Ectodermal cell (in vitro differentiated cells): ENCODE measurements at regions not wholly inside any gene's neighbourhood (a gene's known extent, or its start where the extent isn't known, plus 50 kb on each side); places are given as distances from the start of the nearest gene placed in this dataset.

Experiments used
- H3K27ac ChIP-seq: 2 replicates; pipeline ENCODE4 v1.7.0; 2013; ENCODE audit warnings: mild to moderate bottlenecking, low read depth, low read length; ENCODE audit not compliant: insufficient read depth, poor library complexity, severe bottlenecking
- H3K27me3 ChIP-seq: 2 replicates; pipeline ENCODE4 v1.7.0; 2013; ENCODE audit warnings: mild to moderate bottlenecking, low read length; ENCODE audit not compliant: insufficient read depth, control insufficient read depth, poor library complexity, severe bottlenecking
- H3K36me3 ChIP-seq: one replicate; pipeline ENCODE4 v1.7.0; 2013; ENCODE audit warnings: low read length; ENCODE audit not compliant: control insufficient read depth, insufficient read depth
- H3K4me1 ChIP-seq: one replicate; pipeline ENCODE4 v1.7.0; 2013; ENCODE audit warnings: low read length; ENCODE audit not compliant: control insufficient read depth, insufficient read depth
- H3K4me3 ChIP-seq: 2 replicates; pipeline ENCODE4 v1.7.0; 2013; ENCODE audit warnings: low read depth, low read length, control low read depth; ENCODE audit not compliant: insufficient read depth
- H3K9me3 ChIP-seq: 2 replicates; pipeline ENCODE4 v1.7.0; 2013; ENCODE audit warnings: mild to moderate bottlenecking, low read length, moderate library complexity; ENCODE audit not compliant: control insufficient read depth
- WGBS, 2 experiments: methylation state at CpG; one replicate each; pipeline ENCODE4 v1.1.7; 2013; ENCODE audit warnings: missing lambda C conversion rate in 2 of 2; 5-methylcytosine and 5-hydroxymethylcytosine counted together

- H3K27ac ChIP-seq: no peak overlapping the region
- 98 to 100% methylated on average over 2 of the region's 4 CpGs for WGBS, 2 experiments
- no peak overlapping the region for H3K4me3 ChIP-seq
- no peaks in the 10 kb centered on the region for H3K36me3 ChIP-seq
- H3K27me3 ChIP-seq: no peaks in the 10 kb centered on the region
- H3K9me3 ChIP-seq: no peaks in the 10 kb centered on the region
- no peaks in the 10 kb centered on the region for H3K4me1 ChIP-seq
Measured at GRCh38 chr4:107402291-107402690, 317.7 kb downstream of the PAPSS1 start.

DNA sequence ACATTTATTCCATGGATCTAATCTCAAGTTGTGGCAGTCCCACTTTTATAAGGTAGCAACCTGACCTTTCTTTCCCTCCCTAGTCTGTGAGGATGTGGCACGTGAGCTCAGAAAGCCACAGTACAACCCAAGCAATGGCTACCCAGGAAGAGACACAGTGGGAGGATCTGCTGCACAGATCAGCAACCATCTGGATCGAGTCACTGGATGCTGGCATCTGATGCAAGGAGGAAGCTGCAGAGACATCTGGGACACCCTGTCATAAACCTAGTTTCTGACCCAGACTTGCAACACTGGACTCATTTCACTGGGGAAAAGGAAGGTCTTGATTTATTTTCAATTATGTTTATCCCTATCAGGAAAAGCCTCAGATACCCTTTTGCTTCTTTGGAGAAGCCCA lies 327.1 kb downstream of the PAPSS1 start:
- H3K27ac ChIP-seq: no peak overlapping the region
- no peak overlapping the region for H3K4me3 ChIP-seq
- no peaks in the 10 kb centered on the region for H3K27me3 ChIP-seq
- 89 to 92% methylated on average over 2 of the region's 2 CpGs for WGBS, 2 experiments
- H3K9me3 ChIP-seq: no peaks in the 10 kb centered on the region
- H3K4me1 ChIP-seq: peaks cover 3% of the 10 kb centered on the region
- no peaks in the 10 kb centered on the region for H3K36me3 ChIP-seq

GRCh38 chr4:107392380-107392779 lies 327.7 kb downstream of the PAPSS1 start:
- H3K4me3 ChIP-seq: no peak overlapping the region

GRCh38 chr4:107391630-107392028 lies 328.4 kb downstream of the PAPSS1 start:
- H3K27ac ChIP-seq: no peak overlapping the region
- H3K27me3 ChIP-seq: no peaks in the 10 kb centered on the region
- H3K9me3 ChIP-seq: no peaks in the 10 kb centered on the region
- 92 to 97% methylated on average over 3 of the region's 3 CpGs for WGBS, 2 experiments
- no peak overlapping the region for H3K4me3 ChIP-seq
- H3K36me3 ChIP-seq: no peaks in the 10 kb centered on the region
- H3K4me1 ChIP-seq: peaks cover 3% of the 10 kb centered on the region

More at GRCh38 chr4:107392380-107392779, 327.7 kb downstream of the PAPSS1 start:
- Histone ChIP-seq H3K4me1 (peaks cover 3% of the 10 kb centered on the region), H3K9me3 (no peaks in the 10 kb centered on the region), H3K36me3 (no peaks in the 10 kb centered on the region), H3K27ac (no peak overlapping the region), H3K27me3 (no peaks in the 10 kb centered on the region)
- 94 to 100% methylated on average over 1 to 2 of the region's 3 CpGs for WGBS, 2 experiments

- no peaks in the 10 kb centered on the region for H3K36me3 ChIP-seq
- no peak overlapping the region for H3K4me3 ChIP-seq
- WGBS, 2 experiments: 87 to 89% methylated on average over 2 of the region's 2 CpGs
Measured at GRCh38 chr4:107391009-107391629, 328.9 kb downstream of the PAPSS1 start.

DNA sequence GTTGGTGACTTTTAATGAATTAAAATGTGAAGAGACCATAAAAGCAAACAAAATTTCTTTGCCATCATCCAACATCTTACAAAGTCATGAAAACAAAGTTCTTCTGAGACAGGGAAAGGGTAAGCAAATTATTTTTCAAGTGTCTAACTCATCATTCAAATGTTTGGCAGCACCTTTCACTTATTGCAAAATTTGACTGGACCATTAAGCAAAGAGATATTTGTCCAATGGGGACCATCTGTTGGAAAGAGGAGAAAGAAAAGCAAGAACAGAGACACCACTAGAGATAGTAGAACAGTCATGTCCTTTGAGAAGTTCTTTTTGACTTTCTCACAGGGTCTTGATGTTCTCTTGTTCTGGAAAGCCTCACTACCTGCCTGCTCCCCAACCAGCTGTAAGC lies 330.1 kb downstream of the PAPSS1 start:
- H3K9me3 ChIP-seq: no peaks in the 10 kb centered on the region
- H3K36me3 ChIP-seq: no peaks in the 10 kb centered on the region
- H3K27ac ChIP-seq: no peak overlapping the region
- no peaks in the 10 kb centered on the region for H3K27me3 ChIP-seq
- H3K4me1 ChIP-seq: peaks cover 3% of the 10 kb centered on the region
- H3K4me3 ChIP-seq: no peak overlapping the region

More at GRCh38 chr4:107391009-107391629, 328.9 kb downstream of the PAPSS1 start:
- no peaks in the 10 kb centered on the region for H3K9me3 ChIP-seq
- H3K4me1 ChIP-seq: peaks cover 3% of the 10 kb centered on the region
- H3K27me3 ChIP-seq: no peaks in the 10 kb centered on the region
- H3K27ac ChIP-seq: no peak overlapping the region

GRCh38 chr4:107388736-107389274 lies 331.2 kb downstream of the PAPSS1 start:
- H3K4me1 ChIP-seq: peaks cover 3% of the 10 kb centered on the region
- no peaks in the 10 kb centered on the region for H3K27me3 ChIP-seq
- no peaks in the 10 kb centered on the region for H3K36me3 ChIP-seq
- no peaks in the 10 kb centered on the region for H3K9me3 ChIP-seq
- H3K27ac ChIP-seq: no peak overlapping the region
- 83 to 92% methylated on average over 2 to 3 of the region's 3 CpGs for WGBS, 2 experiments
- H3K4me3 ChIP-seq: no peak overlapping the region

DNA sequence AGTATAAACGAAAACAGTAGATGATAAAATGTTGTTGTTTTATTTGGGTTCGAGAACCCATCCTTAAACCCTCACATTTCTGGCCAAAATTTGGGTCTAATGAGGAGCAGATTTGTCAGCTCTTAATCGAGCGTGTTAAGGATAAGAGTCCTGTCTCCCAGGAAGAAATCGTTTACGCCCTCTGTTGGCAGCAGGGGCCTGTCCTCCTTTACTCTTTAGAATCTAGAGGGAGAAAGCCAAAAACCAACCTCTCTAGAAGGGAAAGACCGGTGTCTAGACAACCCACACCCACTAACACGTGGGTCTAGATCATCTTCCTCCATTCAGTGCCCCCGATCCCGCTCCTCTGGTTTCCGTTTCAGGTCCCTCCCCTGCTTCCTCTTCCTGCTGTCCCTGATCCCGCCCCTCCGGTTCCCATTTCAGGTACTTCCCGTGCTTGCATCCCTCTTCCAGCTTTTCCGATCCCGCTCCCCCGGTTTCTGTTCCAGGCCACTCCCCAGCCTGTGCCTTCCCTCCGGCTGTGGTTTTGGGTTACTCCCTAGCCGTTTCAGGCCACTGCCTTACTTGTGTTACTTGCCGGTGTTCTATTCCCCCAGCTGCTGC lies 339.1 kb downstream of the PAPSS1 start:
- WGBS, 2 experiments: 93 to 94% methylated on average over 20 of the region's 20 CpGs
- no peaks in the 10 kb centered on the region for H3K4me1 ChIP-seq
- H3K27me3 ChIP-seq: no peaks in the 10 kb centered on the region
- H3K4me3 ChIP-seq: no peak overlapping the region
- no peak overlapping the region for H3K27ac ChIP-seq
- no peaks in the 10 kb centered on the region for H3K36me3 ChIP-seq
- H3K9me3 ChIP-seq: no peaks in the 10 kb centered on the region

- Histone ChIP-seq H3K9me3 (no peaks in the 10 kb centered on the region), H3K27ac (no peak overlapping the region), H3K27me3 (no peaks in the 10 kb centered on the region), H3K36me3 (no peaks in the 10 kb centered on the region), H3K4me1 (no peaks in the 10 kb centered on the region), H3K4me3 (no peak overlapping the region)
- 94 to 95% methylated on average over 4 of the region's 4 CpGs for WGBS, 2 experiments
Measured at GRCh38 chr4:107380190-107380589, 339.8 kb downstream of the PAPSS1 start.

DNA sequence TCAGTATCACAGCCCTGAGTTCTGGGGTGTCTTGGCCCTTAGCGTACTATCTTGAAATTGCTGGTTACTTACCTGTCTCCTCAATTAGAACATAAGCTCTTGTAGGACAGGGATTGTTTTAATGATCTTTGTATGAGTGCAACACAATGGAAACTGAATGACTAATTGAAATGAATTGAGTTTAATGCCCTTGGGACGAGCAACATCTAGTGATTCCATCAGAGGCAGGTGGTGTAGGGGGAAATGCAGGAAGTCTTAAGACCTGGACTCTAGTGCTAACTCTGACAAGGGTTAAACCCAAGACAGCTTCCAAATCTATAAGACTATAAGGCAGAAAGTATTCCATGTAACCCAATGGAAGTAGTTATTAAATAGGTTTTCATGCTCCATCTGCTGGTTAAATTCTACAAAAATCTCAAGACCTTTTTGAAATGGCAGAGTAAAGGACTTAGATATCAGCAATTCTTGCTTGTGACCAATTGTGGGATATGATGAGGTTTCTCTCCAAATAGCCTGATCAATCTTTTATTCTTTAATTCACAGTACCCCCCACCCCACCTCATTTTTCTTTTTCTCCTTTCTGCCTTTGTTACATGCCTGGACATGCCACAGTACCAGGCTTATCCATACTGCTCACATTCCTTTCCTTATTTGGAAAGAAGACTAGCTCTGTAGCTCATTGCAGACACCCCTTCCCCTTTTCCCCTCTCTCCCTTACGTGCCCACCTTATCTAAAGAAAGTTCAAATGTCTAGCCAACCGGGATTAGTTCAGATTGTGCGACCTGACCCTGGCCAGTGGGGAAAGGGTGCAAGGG lies 340.8 kb downstream of the PAPSS1 start:
- Histone ChIP-seq H3K9me3 (no peaks in the 10 kb centered on the region), H3K4me1 (no peaks in the 10 kb centered on the region), H3K27ac (no peak overlapping the region), H3K36me3 (no peaks in the 10 kb centered on the region), H3K27me3 (no peaks in the 10 kb centered on the region), H3K4me3 (no peak overlapping the region)
- WGBS, 2 experiments: 91 to 95% methylated on average over 5 of the region's 5 CpGs
